ENCODE measurements at regions not wholly inside any gene's neighbourhood (a gene's known extent, or its start where the extent isn't known, plus 50 kb on each side); places are given as distances from the start of the nearest gene placed in this dataset.

- no peaks in the 10 kb centered on the region for H3K27me3 ChIP-seq (ENCODE audit: control insufficient read depth in 3 of 3, insufficient read depth in 3 of 3, low read length in 3 of 3)
- H3K9me3 ChIP-seq (ENCODE audit: control insufficient read depth in 2 of 2, insufficient read depth in 1 of 2, low read depth in 1 of 2, low read length in 1 of 2), result no peaks in the 10 kb centered on the region
- no peak overlapping the region for H3K27ac ChIP-seq (ENCODE audit: low read depth in 1 of 3, low read length in 2 of 3)
- no peaks in the 10 kb centered on the region for H3K4me1 ChIP-seq (ENCODE audit: control insufficient read depth in 3 of 3, insufficient read depth in 2 of 3, low read depth in 1 of 3, low read length in 2 of 3)
- FAIRE-seq (no peak), DNase-seq (no peak)
- no peaks in the 10 kb centered on the region for H3K36me3 ChIP-seq (ENCODE audit: control insufficient read depth in 3 of 3, insufficient read depth in 2 of 3, low read depth in 1 of 3, low read length in 3 of 3)
- H3K4me3 ChIP-seq (ENCODE audit: low read depth in 1 of 3, low read length in 3 of 3), result no peak overlapping the region
Measured at GRCh38 chr18:28831476-28831875, 654.5 kb upstream of the CDH2 start.

GRCh38 chr18:28826107-28826506 lies 649.2 kb upstream of the CDH2 start:
- H3K9me3 ChIP-seq (ENCODE audit: control insufficient read depth in 2 of 2, insufficient read depth in 1 of 2, low read depth in 1 of 2, low read length in 1 of 2), result peaks cover 0 to 3% of the 10 kb centered on the region in 2 donors
- FAIRE-seq (no peak), DNase-seq (no peak)
- no peaks in the 10 kb centered on the region for H3K4me1 ChIP-seq (ENCODE audit: control insufficient read depth in 3 of 3, insufficient read depth in 2 of 3, low read depth in 1 of 3, low read length in 2 of 3)
- H3K4me3 ChIP-seq (ENCODE audit: low read depth in 1 of 3, low read length in 3 of 3), result no peak overlapping the region
- H3K27me3 ChIP-seq (ENCODE audit: control insufficient read depth in 3 of 3, insufficient read depth in 3 of 3, low read length in 3 of 3), result no peaks in the 10 kb centered on the region
- H3K27ac ChIP-seq (ENCODE audit: low read depth in 1 of 3, low read length in 2 of 3), result no peak overlapping the region
- 82 to 89% (median 83%) methylated on average over 3 of the region's 3 CpGs for WGBS, 3 donors
- no peaks in the 10 kb centered on the region for H3K36me3 ChIP-seq (ENCODE audit: control insufficient read depth in 3 of 3, insufficient read depth in 2 of 3, low read depth in 1 of 3, low read length in 3 of 3)

DNA sequence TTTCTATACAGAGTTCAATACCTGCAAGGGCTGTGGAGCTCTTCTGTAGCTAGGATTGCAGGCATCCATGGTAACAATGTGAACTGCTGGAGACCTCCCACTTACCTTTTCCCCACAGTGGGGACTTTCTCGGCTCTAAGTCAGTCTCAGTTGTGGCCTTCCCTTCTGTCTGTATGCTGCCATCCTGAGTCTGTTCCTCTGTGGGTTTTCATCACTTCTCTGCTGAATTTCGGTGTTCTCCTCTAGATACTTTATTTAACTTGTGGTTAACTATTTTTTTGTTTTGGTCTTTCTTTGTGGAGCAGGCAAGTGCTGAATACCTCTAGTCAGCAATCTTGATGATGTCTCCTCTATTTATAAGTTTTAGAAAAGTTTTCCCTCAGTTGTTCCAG lies 647.2 kb upstream of the CDH2 start:
- DNase-seq (no peak), FAIRE-seq (no peak)
- Histone ChIP-seq H3K9me3 (ENCODE audit: control insufficient read depth in 2 of 2, insufficient read depth in 1 of 2, low read depth in 1 of 2, low read length in 1 of 2) (peaks cover 0 to 3% of the 10 kb centered on the region in 2 donors), H3K4me1 (ENCODE audit: control insufficient read depth in 3 of 3, insufficient read depth in 2 of 3, low read depth in 1 of 3, low read length in 2 of 3) (no peaks in the 10 kb centered on the region), H3K27me3 (ENCODE audit: control insufficient read depth in 3 of 3, insufficient read depth in 3 of 3, low read length in 3 of 3) (no peaks in the 10 kb centered on the region), H3K4me3 (ENCODE audit: low read depth in 1 of 3, low read length in 3 of 3) (no peak overlapping the region), H3K27ac (ENCODE audit: low read depth in 1 of 3, low read length in 2 of 3) (no peak overlapping the region), H3K36me3 (ENCODE audit: control insufficient read depth in 3 of 3, insufficient read depth in 2 of 3, low read depth in 1 of 3, low read length in 3 of 3) (no peaks in the 10 kb centered on the region)
- WGBS, 3 donors, result 58 to 79% (median 77%) methylated on average over 2 of the region's 2 CpGs

DNA sequence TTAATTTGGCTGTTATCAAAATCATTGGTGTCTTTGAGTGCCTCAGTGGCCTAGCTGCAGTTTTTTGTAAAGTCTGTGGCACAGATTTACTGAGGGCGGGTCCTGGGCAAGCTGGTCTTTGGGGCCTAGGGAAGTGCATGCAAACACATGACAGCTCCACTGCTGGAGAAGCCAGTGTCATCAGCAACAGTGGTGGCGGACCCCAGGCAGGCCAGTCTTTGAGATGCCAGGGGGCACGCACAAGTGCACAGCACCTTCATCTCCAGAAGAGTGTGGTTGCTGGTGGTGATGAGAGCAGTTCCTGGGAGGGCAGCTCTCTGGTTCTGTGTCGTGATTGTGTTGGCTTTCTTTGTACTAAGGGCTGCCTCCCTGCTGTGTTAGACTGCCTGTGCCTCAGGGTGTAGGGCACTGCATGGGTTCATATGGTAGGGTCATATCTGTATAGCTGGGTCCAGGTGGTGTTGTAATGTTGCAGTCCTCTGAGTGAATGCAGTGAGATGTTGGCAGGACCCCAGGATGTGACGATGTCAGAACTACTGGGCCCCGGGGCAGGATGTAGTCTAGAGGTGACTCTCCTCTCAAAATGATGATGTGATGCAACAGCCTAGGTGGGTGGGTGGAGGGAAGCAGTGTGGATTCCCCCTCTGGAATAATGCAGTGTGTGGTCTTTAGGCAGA lies 646.7 kb upstream of the CDH2 start:
- FAIRE-seq (no peak), DNase-seq (no peak)
- H3K4me1 ChIP-seq (ENCODE audit: control insufficient read depth in 3 of 3, insufficient read depth in 2 of 3, low read depth in 1 of 3, low read length in 2 of 3), result no peaks in the 10 kb centered on the region
- H3K27me3 ChIP-seq (ENCODE audit: control insufficient read depth in 3 of 3, insufficient read depth in 3 of 3, low read length in 3 of 3), result no peaks in the 10 kb centered on the region
- H3K27ac ChIP-seq (ENCODE audit: low read depth in 1 of 3, low read length in 2 of 3), result no peak overlapping the region
- 87 to 90% (median 90%) methylated on average over 6 of the region's 6 CpGs for WGBS, 3 donors
- no peaks in the 10 kb centered on the region for H3K36me3 ChIP-seq (ENCODE audit: control insufficient read depth in 3 of 3, insufficient read depth in 2 of 3, low read depth in 1 of 3, low read length in 3 of 3)
- no peak overlapping the region for H3K4me3 ChIP-seq (ENCODE audit: low read depth in 1 of 3, low read length in 3 of 3)
- peaks cover 0 to 3% of the 10 kb centered on the region in 2 donors for H3K9me3 ChIP-seq (ENCODE audit: control insufficient read depth in 2 of 2, insufficient read depth in 1 of 2, low read depth in 1 of 2, low read length in 1 of 2)

- H3K4me3 ChIP-seq (ENCODE audit: low read depth in 1 of 3, low read length in 3 of 3), result no peak overlapping the region
- FAIRE-seq, result no peak
- no peaks in the 10 kb centered on the region for H3K27me3 ChIP-seq (ENCODE audit: control insufficient read depth in 3 of 3, insufficient read depth in 3 of 3, low read length in 3 of 3)
- H3K36me3 ChIP-seq (ENCODE audit: control insufficient read depth in 3 of 3, insufficient read depth in 2 of 3, low read depth in 1 of 3, low read length in 3 of 3), result no peaks in the 10 kb centered on the region
- DNase-seq, result no peak
- H3K27ac ChIP-seq (ENCODE audit: low read depth in 1 of 3, low read length in 2 of 3), result no peak overlapping the region
- WGBS, 3 donors, result 60 to 70% (median 67%) methylated on average over 1 of the region's 1 CpG
- no peaks in the 10 kb centered on the region for H3K4me1 ChIP-seq (ENCODE audit: control insufficient read depth in 3 of 3, insufficient read depth in 2 of 3, low read depth in 1 of 3, low read length in 2 of 3)
- peaks cover 0 to 3% of the 10 kb centered on the region in 2 donors for H3K9me3 ChIP-seq (ENCODE audit: control insufficient read depth in 2 of 2, insufficient read depth in 1 of 2, low read depth in 1 of 2, low read length in 1 of 2)
Measured at GRCh38 chr18:28820353-28820752, 643.4 kb upstream of the CDH2 start.

- Histone ChIP-seq H3K4me3 (ENCODE audit: low read depth in 1 of 3, low read length in 3 of 3) (no peak overlapping the region), H3K9me3 (ENCODE audit: control insufficient read depth in 2 of 2, insufficient read depth in 1 of 2, low read depth in 1 of 2, low read length in 1 of 2) (no peaks in the 10 kb centered on the region), H3K27me3 (ENCODE audit: control insufficient read depth in 3 of 3, insufficient read depth in 3 of 3, low read length in 3 of 3) (no peaks in the 10 kb centered on the region), H3K27ac (ENCODE audit: low read depth in 1 of 3, low read length in 2 of 3) (no peak overlapping the region), H3K36me3 (ENCODE audit: control insufficient read depth in 3 of 3, insufficient read depth in 2 of 3, low read depth in 1 of 3, low read length in 3 of 3) (no peaks in the 10 kb centered on the region), H3K4me1 (ENCODE audit: control insufficient read depth in 3 of 3, insufficient read depth in 2 of 3, low read depth in 1 of 3, low read length in 2 of 3) (no peaks in the 10 kb centered on the region)
- DNase-seq, result no peak
- FAIRE-seq, result no peak
- WGBS, 3 donors, result 62 to 73% (median 68%) methylated on average over 2 of the region's 2 CpGs
Measured at GRCh38 chr18:28816155-28816554, 639.2 kb upstream of the CDH2 start.

- Histone ChIP-seq H3K4me3 (ENCODE audit: low read depth in 1 of 3, low read length in 3 of 3) (no peak overlapping the region), H3K36me3 (ENCODE audit: control insufficient read depth in 3 of 3, insufficient read depth in 2 of 3, low read depth in 1 of 3, low read length in 3 of 3) (no peaks in the 10 kb centered on the region), H3K27ac (ENCODE audit: low read depth in 1 of 3, low read length in 2 of 3) (no peak overlapping the region), H3K27me3 (ENCODE audit: control insufficient read depth in 3 of 3, insufficient read depth in 3 of 3, low read length in 3 of 3) (no peaks in the 10 kb centered on the region), H3K4me1 (ENCODE audit: control insufficient read depth in 3 of 3, insufficient read depth in 2 of 3, low read depth in 1 of 3, low read length in 2 of 3) (no peaks in the 10 kb centered on the region), H3K9me3 (ENCODE audit: control insufficient read depth in 2 of 2, insufficient read depth in 1 of 2, low read depth in 1 of 2, low read length in 1 of 2) (no peaks in the 10 kb centered on the region)
- no peak for DNase-seq
- FAIRE-seq, result no peak
Measured at GRCh38 chr18:28814365-28814764, 637.4 kb upstream of the CDH2 start.

- Histone ChIP-seq H3K36me3 (ENCODE audit: control insufficient read depth in 3 of 3, insufficient read depth in 2 of 3, low read depth in 1 of 3, low read length in 3 of 3) (no peaks in the 10 kb centered on the region), H3K9me3 (ENCODE audit: control insufficient read depth in 2 of 2, insufficient read depth in 1 of 2, low read depth in 1 of 2, low read length in 1 of 2) (no peaks in the 10 kb centered on the region), H3K27ac (ENCODE audit: low read depth in 1 of 3, low read length in 2 of 3) (no peak overlapping the region), H3K27me3 (ENCODE audit: control insufficient read depth in 3 of 3, insufficient read depth in 3 of 3, low read length in 3 of 3) (peaks cover 0 to 6% (median 0%) of the 10 kb centered on the region in 3 donors), H3K4me3 (ENCODE audit: low read depth in 1 of 3, low read length in 3 of 3) (no peak overlapping the region), H3K4me1 (ENCODE audit: control insufficient read depth in 3 of 3, insufficient read depth in 2 of 3, low read depth in 1 of 3, low read length in 2 of 3) (no peaks in the 10 kb centered on the region)
- no peak for DNase-seq
- no peak for FAIRE-seq
Measured at GRCh38 chr18:28808373-28808772, 631.4 kb upstream of the CDH2 start.

DNA sequence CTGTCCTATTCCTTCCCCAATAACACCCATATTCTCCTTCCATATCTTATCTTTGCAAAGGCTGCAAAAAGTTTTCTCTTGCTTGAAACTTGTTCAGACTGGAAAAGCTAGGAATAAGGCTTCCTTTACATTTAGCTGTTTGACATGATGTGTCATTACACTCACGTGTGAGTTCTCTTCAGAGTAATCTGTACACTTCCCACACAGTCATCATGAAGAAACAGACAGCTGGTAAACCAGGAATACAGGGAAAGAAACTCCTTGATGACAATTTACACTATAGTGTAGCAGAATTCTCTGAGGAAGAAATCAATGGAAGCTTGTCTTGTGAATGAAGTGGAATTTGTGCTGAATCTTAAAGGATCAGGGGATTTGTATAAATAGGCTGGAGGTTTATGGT lies 628.6 kb upstream of the CDH2 start:
- FAIRE-seq, result no peak
- peaks cover 0 to 6% (median 0%) of the 10 kb centered on the region in 3 donors for H3K27me3 ChIP-seq (ENCODE audit: control insufficient read depth in 3 of 3, insufficient read depth in 3 of 3, low read length in 3 of 3)
- no peak overlapping the region for H3K4me3 ChIP-seq (ENCODE audit: low read depth in 1 of 3, low read length in 3 of 3)
- no peaks in the 10 kb centered on the region for H3K4me1 ChIP-seq (ENCODE audit: control insufficient read depth in 3 of 3, insufficient read depth in 2 of 3, low read depth in 1 of 3, low read length in 2 of 3)
- WGBS, 3 donors, result 31 to 55% (median 54%) methylated on average over 1 of the region's 1 CpG
- H3K27ac ChIP-seq (ENCODE audit: low read depth in 1 of 3, low read length in 2 of 3), result no peak overlapping the region
- no peaks in the 10 kb centered on the region for H3K9me3 ChIP-seq (ENCODE audit: control insufficient read depth in 2 of 2, insufficient read depth in 1 of 2, low read depth in 1 of 2, low read length in 1 of 2)
- H3K36me3 ChIP-seq (ENCODE audit: control insufficient read depth in 3 of 3, insufficient read depth in 2 of 3, low read depth in 1 of 3, low read length in 3 of 3), result no peaks in the 10 kb centered on the region
- no peak for DNase-seq

Measured in small intestine (tissue), 7 donors.